Endodermal cell (in vitro differentiated cells): ENCODE measurements at regions not wholly inside any gene's neighbourhood (a gene's known extent, or its start where the extent isn't known, plus 50 kb on each side); places are given as distances from the start of the nearest gene placed in this dataset.

ENCODE experiments used
- DNase-seq: peaks from one replicate; pipeline ENCODE4 v3.0.0-alpha.2; 2017
- H3K27ac ChIP-seq: 2 replicates; pipeline ENCODE4 v1.5.1; 2013; ENCODE audit warnings: mild to moderate bottlenecking, low read depth, low read length, moderate library complexity
- H3K27me3 ChIP-seq: 2 replicates; pipeline ENCODE4 v1.6.1; 2013; ENCODE audit warnings: mild to moderate bottlenecking, low read length, moderate library complexity; ENCODE audit not compliant: insufficient read depth, control insufficient read depth, poor library complexity, severe bottlenecking
- H3K36me3 ChIP-seq: 2 replicates; pipeline ENCODE4 v1.7.0; 2013; ENCODE audit warnings: mild to moderate bottlenecking, low read length, moderate library complexity; ENCODE audit not compliant: control insufficient read depth, insufficient read depth
- H3K4me1 ChIP-seq: one replicate; pipeline ENCODE4 v1.7.0; 2013; ENCODE audit warnings: low read length; ENCODE audit not compliant: control insufficient read depth, insufficient read depth
- H3K4me3 ChIP-seq: 2 replicates; pipeline ENCODE4 v1.5.1; 2013; ENCODE audit warnings: mild to moderate bottlenecking, low read length, moderate library complexity
- H3K9ac ChIP-seq: 2 replicates; pipeline ENCODE4 v1.6.1; 2013; ENCODE audit warnings: mild to moderate bottlenecking, low read length, moderate library complexity; ENCODE audit not compliant: poor library complexity, severe bottlenecking; ENCODE audit errors: extremely low read depth
- H3K9me3 ChIP-seq: 2 replicates; pipeline ENCODE4 v1.6.1; 2013; ENCODE audit warnings: mild to moderate bottlenecking, low read length, moderate library complexity; ENCODE audit not compliant: control insufficient read depth
- H3K27ac Mint-ChIP-seq: 2 replicates; pipeline ENCODE4 v1.8.0; 2020; ENCODE audit warnings: mixed read lengths
- H3K27me3 Mint-ChIP-seq: 2 replicates; pipeline ENCODE4 v1.8.0; 2021; ENCODE audit warnings: mild to moderate bottlenecking, mixed read lengths; ENCODE audit not compliant: insufficient read depth
- H3K36me3 Mint-ChIP-seq: 2 replicates; pipeline ENCODE4 v1.8.0; 2020; ENCODE audit warnings: low read depth, mixed read lengths
- H3K4me1 Mint-ChIP-seq: 2 replicates; pipeline ENCODE4 v1.8.0; 2020; ENCODE audit warnings: mixed read lengths
- H3K4me3 Mint-ChIP-seq: 2 replicates; pipeline ENCODE4 v1.8.0; 2020; ENCODE audit warnings: mild to moderate bottlenecking, moderate library complexity, mixed read lengths
- H3K9me3 Mint-ChIP-seq: 2 replicates; pipeline ENCODE4 v1.8.0; 2020; ENCODE audit warnings: mild to moderate bottlenecking, mixed read lengths
- CTCF ChIP-seq: fragments of 200-600 bp; sonication (generic); conservative IDR thresholded peaks from 2 replicates; pipeline ENCODE4 v1.5.0; 2021; ENCODE audit warnings: antibody characterized with exemption, mild to moderate bottlenecking
- WGBS, 2 experiments: methylation state at CpG; one replicate each; pipeline versions ENCODE4 v1.1.5 to v1.1.7; 2013; ENCODE audit warnings: missing lambda C conversion rate in 2 of 2, mixed read lengths in 1 of 2; ENCODE audit not compliant: insufficient coverage in 1 of 2, insufficient read length in 1 of 2; 5-methylcytosine and 5-hydroxymethylcytosine counted together

GRCh38 chr6:28598757-28599686, 73.3 kb downstream of the GPX5 start:
- H3K27me3 ChIP-seq, result no peaks in the 10 kb centered on the region
- H3K27me3 Mint-ChIP-seq, result peaks cover 15% of the 10 kb centered on the region
- H3K27ac ChIP-seq, result no peak overlapping the region
- no peaks in the 10 kb centered on the region for H3K4me1 ChIP-seq
- H3K4me3 Mint-ChIP-seq, result no peak overlapping the region
- no peaks in the 10 kb centered on the region for H3K9me3 Mint-ChIP-seq
- no peak overlapping the region for H3K4me3 ChIP-seq
- H3K36me3 Mint-ChIP-seq, result no peaks in the 10 kb centered on the region
- WGBS, 2 experiments, result 88 to 100% methylated on average over 2 to 6 of the region's 6 CpGs
- DNase-seq, result no peak
- H3K27ac Mint-ChIP-seq, result no peak overlapping the region
- no peak for TF ChIP-seq CTCF
- H3K4me1 Mint-ChIP-seq, result peaks cover 2% of the 10 kb centered on the region
- no peaks in the 10 kb centered on the region for H3K36me3 ChIP-seq
- H3K9ac ChIP-seq, result no peak overlapping the region
- H3K9me3 ChIP-seq, result no peaks in the 10 kb centered on the region

- Mint-ChIP-seq H3K27ac (no peak overlapping the region), H3K27me3 (peaks cover 7% of the 10 kb centered on the region), H3K4me3 (no peak overlapping the region), H3K4me1 (peaks cover 2% of the 10 kb centered on the region), H3K36me3 (no peaks in the 10 kb centered on the region), H3K9me3 (no peaks in the 10 kb centered on the region)
- WGBS, 2 experiments, result 85 to 96% methylated on average over 3 to 7 of the region's 7 CpGs
- no peaks in the 10 kb centered on the region for H3K4me1 ChIP-seq
- no peaks in the 10 kb centered on the region for H3K9me3 ChIP-seq
- no peak for DNase-seq
- H3K4me3 ChIP-seq, result no peak overlapping the region
- H3K36me3 ChIP-seq, result no peaks in the 10 kb centered on the region
- no peak overlapping the region for H3K9ac ChIP-seq
- no peak overlapping the region for H3K27ac ChIP-seq
- no peak for TF ChIP-seq CTCF
- no peaks in the 10 kb centered on the region for H3K27me3 ChIP-seq
Observed at GRCh38 chr6:28600245-28600644, 74.6 kb downstream of the GPX5 start.

- no peaks in the 10 kb centered on the region for H3K9me3 ChIP-seq
- no peaks in the 10 kb centered on the region for H3K36me3 ChIP-seq
- Mint-ChIP-seq H3K4me1 (peaks cover 3% of the 10 kb centered on the region), H3K36me3 (no peaks in the 10 kb centered on the region), H3K27me3 (peaks cover 9% of the 10 kb centered on the region), H3K4me3 (no peak overlapping the region), H3K9me3 (no peaks in the 10 kb centered on the region), H3K27ac (no peak overlapping the region)
- no peaks in the 10 kb centered on the region for H3K4me1 ChIP-seq
- H3K27me3 ChIP-seq, result no peaks in the 10 kb centered on the region
- no peak overlapping the region for H3K4me3 ChIP-seq
- peak; percentile 68 for DNase-seq
- H3K9ac ChIP-seq, result no peak overlapping the region
- TF ChIP-seq CTCF, result no peak
- no peak overlapping the region for H3K27ac ChIP-seq
- WGBS, 2 experiments, result 42% methylated on average over 1 of the region's 1 CpG; no CpG with 5 or more reads in 1 of the 2 experiments
Observed at GRCh38 chr6:28603891-28604290, 78.2 kb downstream of the GPX5 start.
